HL-60 (cell line): ENCODE measurements at regions not wholly inside any gene's neighbourhood (a gene's known extent, or its start where the extent isn't known, plus 50 kb on each side); places are given as distances from the start of the nearest gene placed in this dataset.

Experiments
- GABPA ChIP-seq: IDR thresholded peaks from 2 replicates; pipeline ENCODE4 v1.6.1; 2012; ENCODE audit warnings: low read depth
- TF ChIP-seq, protein P1 (sequence below): IDR thresholded peaks from one replicate; pipeline ENCODE4 v1.5.1; 2011; ENCODE audit warnings: low read length, control low read depth, inconsistent platforms; ENCODE audit not compliant: insufficient read depth
- TF ChIP-seq, protein P2 (sequence below): IDR thresholded peaks from 2 replicates; pipeline ENCODE4 v1.6.1; 2012; ENCODE audit warnings: low read depth; ENCODE audit not compliant: insufficient replicate concordance

DNA sequence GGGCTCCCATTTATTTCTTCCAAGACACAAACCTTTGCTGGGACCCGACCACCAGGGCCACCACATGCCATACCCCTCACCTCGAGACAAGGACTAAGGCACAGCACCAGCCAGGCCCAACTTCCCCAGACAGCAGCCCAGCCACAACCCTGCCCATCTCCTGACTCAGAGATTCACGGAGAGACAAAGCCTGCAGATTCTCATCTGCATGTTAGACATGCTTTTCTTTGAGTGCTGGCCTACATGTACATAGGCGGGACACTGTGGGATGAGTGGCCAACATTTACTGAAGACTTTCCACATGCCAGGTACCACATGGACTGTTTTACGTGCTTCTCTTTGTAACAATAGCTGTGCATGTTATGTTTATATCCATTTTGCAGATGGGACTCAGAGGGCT lies 221.3 kb upstream of the ZMIZ1 start:
- TF ChIP-seq, protein P1, sequence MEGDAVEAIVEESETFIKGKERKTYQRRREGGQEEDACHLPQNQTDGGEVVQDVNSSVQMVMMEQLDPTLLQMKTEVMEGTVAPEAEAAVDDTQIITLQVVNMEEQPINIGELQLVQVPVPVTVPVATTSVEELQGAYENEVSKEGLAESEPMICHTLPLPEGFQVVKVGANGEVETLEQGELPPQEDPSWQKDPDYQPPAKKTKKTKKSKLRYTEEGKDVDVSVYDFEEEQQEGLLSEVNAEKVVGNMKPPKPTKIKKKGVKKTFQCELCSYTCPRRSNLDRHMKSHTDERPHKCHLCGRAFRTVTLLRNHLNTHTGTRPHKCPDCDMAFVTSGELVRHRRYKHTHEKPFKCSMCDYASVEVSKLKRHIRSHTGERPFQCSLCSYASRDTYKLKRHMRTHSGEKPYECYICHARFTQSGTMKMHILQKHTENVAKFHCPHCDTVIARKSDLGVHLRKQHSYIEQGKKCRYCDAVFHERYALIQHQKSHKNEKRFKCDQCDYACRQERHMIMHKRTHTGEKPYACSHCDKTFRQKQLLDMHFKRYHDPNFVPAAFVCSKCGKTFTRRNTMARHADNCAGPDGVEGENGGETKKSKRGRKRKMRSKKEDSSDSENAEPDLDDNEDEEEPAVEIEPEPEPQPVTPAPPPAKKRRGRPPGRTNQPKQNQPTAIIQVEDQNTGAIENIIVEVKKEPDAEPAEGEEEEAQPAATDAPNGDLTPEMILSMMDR: no peak
- TF ChIP-seq, protein P2, sequence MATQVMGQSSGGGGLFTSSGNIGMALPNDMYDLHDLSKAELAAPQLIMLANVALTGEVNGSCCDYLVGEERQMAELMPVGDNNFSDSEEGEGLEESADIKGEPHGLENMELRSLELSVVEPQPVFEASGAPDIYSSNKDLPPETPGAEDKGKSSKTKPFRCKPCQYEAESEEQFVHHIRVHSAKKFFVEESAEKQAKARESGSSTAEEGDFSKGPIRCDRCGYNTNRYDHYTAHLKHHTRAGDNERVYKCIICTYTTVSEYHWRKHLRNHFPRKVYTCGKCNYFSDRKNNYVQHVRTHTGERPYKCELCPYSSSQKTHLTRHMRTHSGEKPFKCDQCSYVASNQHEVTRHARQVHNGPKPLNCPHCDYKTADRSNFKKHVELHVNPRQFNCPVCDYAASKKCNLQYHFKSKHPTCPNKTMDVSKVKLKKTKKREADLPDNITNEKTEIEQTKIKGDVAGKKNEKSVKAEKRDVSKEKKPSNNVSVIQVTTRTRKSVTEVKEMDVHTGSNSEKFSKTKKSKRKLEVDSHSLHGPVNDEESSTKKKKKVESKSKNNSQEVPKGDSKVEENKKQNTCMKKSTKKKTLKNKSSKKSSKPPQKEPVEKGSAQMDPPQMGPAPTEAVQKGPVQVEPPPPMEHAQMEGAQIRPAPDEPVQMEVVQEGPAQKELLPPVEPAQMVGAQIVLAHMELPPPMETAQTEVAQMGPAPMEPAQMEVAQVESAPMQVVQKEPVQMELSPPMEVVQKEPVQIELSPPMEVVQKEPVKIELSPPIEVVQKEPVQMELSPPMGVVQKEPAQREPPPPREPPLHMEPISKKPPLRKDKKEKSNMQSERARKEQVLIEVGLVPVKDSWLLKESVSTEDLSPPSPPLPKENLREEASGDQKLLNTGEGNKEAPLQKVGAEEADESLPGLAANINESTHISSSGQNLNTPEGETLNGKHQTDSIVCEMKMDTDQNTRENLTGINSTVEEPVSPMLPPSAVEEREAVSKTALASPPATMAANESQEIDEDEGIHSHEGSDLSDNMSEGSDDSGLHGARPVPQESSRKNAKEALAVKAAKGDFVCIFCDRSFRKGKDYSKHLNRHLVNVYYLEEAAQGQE: no peak
- TF ChIP-seq GABPA: no peak
